A673 (cell line): ENCODE measurements at regions not wholly inside any gene's neighbourhood (a gene's known extent, or its start where the extent isn't known, plus 50 kb on each side); places are given as distances from the start of the nearest gene placed in this dataset.
A peak's percentile ranks its signal among the peaks of the same experiment; 100 is the strongest.

Experiments used
- BruUV-seq: library from RNA; stranded (reverse); fragments of 400-500 nt; replicated peaks from 2 replicates; lab custom pipeline; 2021; lab: Mats Ljungman, UMichigan
- CTCF ChIA-PET: fragments of 300-600 bp; sonication (Branson Sonifier 250); formaldehyde crosslinking; loops from one replicate; lab custom pipeline; 2022; ENCODE audit warnings: antibody characterized with exemption; lab: Charles Lee
- POLR2A ChIA-PET: fragments of 300-600 bp; sonication (Branson Sonifier 250); formaldehyde crosslinking; loops from one replicate; lab custom pipeline; 2022; ENCODE audit warnings: antibody characterized with exemption; ENCODE audit not compliant: low non-redundant PET; lab: Charles Lee
- DNase-seq: peaks from one replicate; pipeline ENCODE4 v3.0.0-alpha.2; 2015; ENCODE audit warnings: low spot score
- H3K27ac ChIP-seq: fragments of 200-600 bp; sonication (generic); 2 replicates; pipeline ENCODE4 v1.5.1; 2016; ENCODE audit warnings: mixed run types, low read depth, mild to moderate bottlenecking, mixed read lengths, antibody characterized with exemption, low read length; ENCODE audit not compliant: poor library complexity, severe bottlenecking
- H3K27me3 ChIP-seq: fragments of 200-600 bp; sonication (generic); replicated peaks from 2 replicates; pipeline ENCODE4 v1.6.1; 2017; ENCODE audit warnings: mixed run types, low read depth, mild to moderate bottlenecking, mixed read lengths, antibody characterized with exemption, low read length; ENCODE audit not compliant: insufficient read depth, poor library complexity
- H3K36me3 ChIP-seq: fragments of 200-600 bp; sonication (generic); 2 replicates; pipeline ENCODE4 v1.6.1; 2016; ENCODE audit warnings: mixed run types, mild to moderate bottlenecking, mixed read lengths, antibody characterized with exemption, low read length; ENCODE audit not compliant: insufficient read depth, poor library complexity, severe bottlenecking
- H3K4me1 ChIP-seq: fragments of 200-600 bp; sonication (generic); 2 replicates; pipeline ENCODE4 v1.6.1; 2017; ENCODE audit warnings: mixed run types, mild to moderate bottlenecking, mixed read lengths, antibody characterized with exemption, low read length; ENCODE audit not compliant: insufficient read depth, poor library complexity, severe bottlenecking
- H3K4me3 ChIP-seq: fragments of 200-600 bp; sonication (generic); 2 replicates; pipeline ENCODE4 v1.5.1; 2016; ENCODE audit warnings: low read depth, mixed run types, mild to moderate bottlenecking, mixed read lengths, low read length; ENCODE audit not compliant: poor library complexity, severe bottlenecking
- H3K9me3 ChIP-seq: fragments of 200-600 bp; sonication (generic); 2 replicates; pipeline ENCODE4 v1.6.1; 2016; ENCODE audit warnings: mixed run types, low read depth, mild to moderate bottlenecking, mixed read lengths, antibody characterized with exemption, low read length; ENCODE audit not compliant: poor library complexity, severe bottlenecking
- CTCF ChIP-seq: fragments of 300-800, 200-600 bp; sonication (generic); conservative IDR thresholded peaks from 2 replicates; pipeline ENCODE4 v1.5.1; 2017; ENCODE audit warnings: low read depth, mild to moderate bottlenecking, antibody characterized with exemption, low read length, moderate library complexity, mixed read lengths
- EZH2 ChIP-seq: fragments of 200-600 bp; sonication (generic); IDR thresholded peaks from 2 replicates; pipeline ENCODE4 v1.6.1; 2017; ENCODE audit warnings: borderline replicate concordance, low read depth, mild to moderate bottlenecking, mixed read lengths, antibody characterized with exemption, low read length; ENCODE audit not compliant: poor library complexity, severe bottlenecking
- intact Hi-C: fragments of 100-400 bp; cut with micrococcal nuclease; formaldehyde crosslinking; loops from one replicate; pipeline ENCODE4 v1.10.0; 2022; ENCODE audit not compliant: unreplicated experiment

- ChIA-PET CTCF (no interaction called here), POLR2A (no interaction called here)
- Histone ChIP-seq H3K27ac (no peak overlapping the region), H3K9me3 (no peaks in the 10 kb centered on the region), H3K36me3 (no peaks in the 10 kb centered on the region), H3K4me1 (no peaks in the 10 kb centered on the region), H3K27me3 (no peaks in the 10 kb centered on the region), H3K4me3 (no peak overlapping the region)
- intact Hi-C loops = no loop called here
- BruUV-seq = no TSS peak
- TF ChIP-seq EZH2 (no peak), CTCF (no peak)
- no peak for DNase-seq
Observed at GRCh38 chr10:42482411-42482810, 156.0 kb downstream of the ZNF33B start.

- no peaks in the 10 kb centered on the region for H3K27me3 ChIP-seq
- no peaks in the 10 kb centered on the region for H3K36me3 ChIP-seq
- H3K27ac ChIP-seq = no peak overlapping the region
- H3K9me3 ChIP-seq = no peaks in the 10 kb centered on the region
- TF ChIP-seq CTCF (no peak), EZH2 (no peak)
- H3K4me3 ChIP-seq = no peak overlapping the region
- H3K4me1 ChIP-seq = no peaks in the 10 kb centered on the region
- ChIA-PET POLR2A (no interaction called here), CTCF (no interaction called here)
- no TSS peak for BruUV-seq
- no peak for DNase-seq
- intact Hi-C loops = no loop called here
Observed at GRCh38 chr10:42479057-42479456, 159.3 kb downstream of the ZNF33B start.

GRCh38 chr10:42477170-42477569, 161.2 kb downstream of the ZNF33B start:
- Histone ChIP-seq H3K36me3 (no peaks in the 10 kb centered on the region), H3K9me3 (no peaks in the 10 kb centered on the region), H3K4me1 (no peaks in the 10 kb centered on the region), H3K27me3 (no peaks in the 10 kb centered on the region), H3K4me3 (no peak overlapping the region), H3K27ac (no peak overlapping the region)
- TSS peak; percentile 31 for BruUV-seq
- CTCF ChIA-PET = no interaction called here
- POLR2A ChIA-PET = no interaction called here
- intact Hi-C loops = no loop called here
- TF ChIP-seq EZH2 (no peak), CTCF (no peak)
- DNase-seq = no peak
